Urothelium cell line (cell line): ENCODE measurements at regions not wholly inside any gene's neighbourhood (a gene's known extent, or its start where the extent isn't known, plus 50 kb on each side); places are given as distances from the start of the nearest gene placed in this dataset.

Experiments used
- DNase-seq: peaks from one replicate; pipeline ENCODE4 v3.0.0; 2011; ENCODE audit warnings: low spot score, mixed read lengths
- FAIRE-seq: peaks from 2 replicates; lab custom pipeline; 2011; peaks lifted over from hg19 to GRCh38; lab: Jason Lieb, UNC

GRCh38 chr2:15855766-15856260, 84.5 kb upstream of the MYCN start:
- FAIRE-seq: no peak
- no peak for DNase-seq

GRCh38 chr2:15856318-15856717, 84.0 kb upstream of the MYCN start:
- DNase-seq (no peak), FAIRE-seq (no peak)

DNA sequence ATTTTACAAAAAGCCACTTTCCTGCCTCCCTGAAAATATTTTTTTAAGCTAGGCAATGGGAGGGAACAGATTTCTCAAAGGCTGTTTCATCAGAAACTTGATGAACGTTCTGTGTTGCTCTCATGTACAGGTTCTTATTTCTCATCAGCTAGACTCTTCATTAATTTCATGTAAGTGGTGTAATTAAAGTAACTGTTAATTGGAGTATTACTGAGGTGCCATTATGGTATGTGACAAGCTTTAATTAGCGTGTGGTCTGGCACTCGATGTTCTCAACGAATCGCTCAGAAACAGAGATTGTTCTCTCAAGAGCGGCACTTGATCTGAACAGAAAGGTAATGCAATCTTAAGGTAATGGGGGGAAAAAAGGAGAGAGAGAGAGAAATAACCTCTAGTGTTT, 81.9 kb upstream of the MYCN start:
- DNase-seq: no peak
- FAIRE-seq: no peak

DNA sequence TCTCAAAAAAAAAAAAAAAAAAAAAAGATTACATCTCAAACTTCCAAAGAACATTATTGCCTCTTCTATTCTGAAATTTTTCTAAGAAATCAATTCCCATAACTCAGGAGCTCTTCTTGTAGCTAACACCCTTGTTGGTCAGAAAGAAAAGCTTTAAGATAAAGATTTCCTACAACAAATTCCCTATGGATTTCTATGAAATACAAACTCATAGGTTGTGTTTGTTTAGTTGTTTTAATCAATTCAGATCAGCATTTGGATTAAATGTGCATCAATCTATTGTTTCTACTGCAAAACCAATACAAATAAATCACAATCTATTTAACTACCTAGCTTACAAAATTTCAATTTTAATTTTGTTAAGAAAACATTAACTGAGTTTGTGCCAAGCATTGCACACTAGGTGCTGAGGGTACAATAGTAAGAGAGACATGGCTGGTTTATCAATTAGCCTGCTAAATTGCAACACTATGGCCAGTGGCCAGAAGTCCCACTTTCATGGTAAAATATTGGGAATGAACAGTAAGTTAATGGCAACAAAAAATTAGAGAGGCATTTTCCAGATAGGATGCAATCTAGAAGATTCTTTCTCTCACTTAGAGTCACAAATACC, 80.2 kb upstream of the MYCN start:
- FAIRE-seq (no peak), DNase-seq (no peak)

DNA sequence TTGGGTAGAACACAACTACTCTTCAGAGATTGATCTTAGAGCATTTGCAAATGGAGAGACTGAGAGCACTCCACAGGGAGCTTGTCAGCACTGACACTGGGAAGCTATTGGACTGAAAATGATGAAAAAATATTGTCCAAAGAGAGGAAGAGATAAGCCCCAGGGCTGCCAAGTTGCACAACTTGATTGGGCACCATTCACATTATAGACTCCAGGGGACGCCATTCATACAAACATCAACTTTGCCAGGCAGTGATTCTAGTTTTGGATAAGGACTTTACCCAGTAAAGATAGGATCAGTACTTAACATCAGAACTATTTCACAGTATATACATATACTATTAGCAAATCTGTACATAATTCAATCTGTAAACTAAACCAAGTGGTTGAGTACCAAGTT, 79.6 kb upstream of the MYCN start:
- DNase-seq (no peak), FAIRE-seq (no peak)

GRCh38 chr2:15861172-15861822, 79.1 kb upstream of the MYCN start:
- no peak for DNase-seq
- FAIRE-seq: no peak

- FAIRE-seq (no peak), DNase-seq (no peak)
These were observed 78.5 kb upstream of the MYCN start for GRCh38 chr2:15861898-15862297.

DNA sequence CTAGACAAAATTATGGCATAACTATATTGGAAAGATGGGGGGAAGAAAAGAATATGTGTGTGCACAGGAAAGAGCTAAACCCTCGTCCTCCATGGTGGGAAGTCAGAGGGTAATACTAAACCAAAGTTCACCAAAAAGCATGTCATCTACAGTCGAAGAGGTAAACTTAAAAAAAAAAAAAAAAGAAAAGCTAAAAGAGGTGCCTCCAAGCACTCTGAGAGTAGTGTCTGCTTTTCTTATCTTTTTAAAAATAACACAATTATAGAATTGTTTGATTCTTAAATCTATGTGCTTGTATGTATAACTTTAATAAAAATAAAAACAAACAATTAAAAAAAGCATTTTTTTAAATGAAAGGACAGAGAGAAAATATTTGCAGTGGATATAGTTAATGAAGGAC, 77.3 kb upstream of the MYCN start:
- no peak for DNase-seq
- no peak for FAIRE-seq

DNA sequence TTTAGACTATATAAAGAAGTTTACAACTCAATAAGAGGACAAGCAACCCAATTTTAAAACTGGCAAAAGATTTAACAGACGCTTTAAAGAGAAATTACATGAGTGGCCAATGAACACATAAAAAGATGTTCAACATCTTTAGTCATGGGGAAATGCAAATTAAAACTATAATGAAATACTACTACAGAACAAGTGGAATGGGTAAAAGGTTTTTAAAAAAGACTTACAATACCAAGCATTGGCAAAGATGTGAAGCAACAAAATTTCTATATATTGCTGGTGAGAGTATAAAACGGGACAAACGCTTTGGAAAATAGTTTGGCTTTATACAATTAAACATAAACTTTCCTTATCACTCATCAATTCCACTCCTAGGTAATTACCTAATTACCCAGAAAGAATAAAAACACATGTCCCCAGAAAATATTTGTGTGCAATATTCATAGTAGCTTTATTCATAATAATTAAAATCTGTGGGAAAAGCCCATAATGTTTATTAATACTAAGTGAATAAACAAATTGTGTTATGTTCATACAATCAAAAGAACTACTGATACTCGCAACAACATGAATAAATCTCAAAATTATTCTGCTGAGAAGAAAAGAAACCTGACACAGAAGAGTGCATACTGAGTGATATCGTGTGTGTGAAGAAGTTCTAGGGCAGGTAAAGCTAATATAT, 76.7 kb upstream of the MYCN start:
- DNase-seq: no peak
- no peak for FAIRE-seq

DNA sequence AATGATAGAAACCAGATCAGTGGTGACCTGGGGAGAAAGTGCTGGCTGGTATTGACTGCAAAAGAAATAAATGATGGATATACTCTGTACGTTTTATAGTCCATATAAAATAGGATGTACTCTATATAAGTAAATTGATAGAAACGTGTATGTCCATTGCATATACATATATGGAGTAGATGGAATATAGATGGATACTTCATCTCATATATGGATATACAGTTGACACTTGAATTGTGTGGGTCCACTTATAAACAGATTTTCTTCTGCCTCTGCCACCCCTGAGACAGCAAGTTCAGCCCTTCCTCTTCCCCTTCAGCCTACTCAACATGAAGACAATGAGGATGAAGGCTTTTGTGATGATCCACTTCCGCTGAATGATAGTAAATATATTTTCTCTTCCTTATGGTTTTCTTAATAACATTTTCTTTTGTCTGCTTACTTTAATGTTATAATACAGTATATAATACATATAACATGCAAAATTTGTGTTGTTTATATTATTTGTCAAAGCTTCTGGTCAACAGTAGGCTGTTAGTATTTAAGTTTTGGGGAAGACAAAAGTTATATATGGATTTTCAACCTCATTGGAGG, 76.1 kb upstream of the MYCN start:
- DNase-seq (no peak), FAIRE-seq (no peak)

- DNase-seq: no peak
- FAIRE-seq: peak; percentile 83
These were observed 74.4 kb upstream of the MYCN start for GRCh38 chr2:15865923-15866322.

GRCh38 chr2:15866563-15867193, 73.7 kb upstream of the MYCN start:
- peak; percentile 53 for FAIRE-seq

DNA sequence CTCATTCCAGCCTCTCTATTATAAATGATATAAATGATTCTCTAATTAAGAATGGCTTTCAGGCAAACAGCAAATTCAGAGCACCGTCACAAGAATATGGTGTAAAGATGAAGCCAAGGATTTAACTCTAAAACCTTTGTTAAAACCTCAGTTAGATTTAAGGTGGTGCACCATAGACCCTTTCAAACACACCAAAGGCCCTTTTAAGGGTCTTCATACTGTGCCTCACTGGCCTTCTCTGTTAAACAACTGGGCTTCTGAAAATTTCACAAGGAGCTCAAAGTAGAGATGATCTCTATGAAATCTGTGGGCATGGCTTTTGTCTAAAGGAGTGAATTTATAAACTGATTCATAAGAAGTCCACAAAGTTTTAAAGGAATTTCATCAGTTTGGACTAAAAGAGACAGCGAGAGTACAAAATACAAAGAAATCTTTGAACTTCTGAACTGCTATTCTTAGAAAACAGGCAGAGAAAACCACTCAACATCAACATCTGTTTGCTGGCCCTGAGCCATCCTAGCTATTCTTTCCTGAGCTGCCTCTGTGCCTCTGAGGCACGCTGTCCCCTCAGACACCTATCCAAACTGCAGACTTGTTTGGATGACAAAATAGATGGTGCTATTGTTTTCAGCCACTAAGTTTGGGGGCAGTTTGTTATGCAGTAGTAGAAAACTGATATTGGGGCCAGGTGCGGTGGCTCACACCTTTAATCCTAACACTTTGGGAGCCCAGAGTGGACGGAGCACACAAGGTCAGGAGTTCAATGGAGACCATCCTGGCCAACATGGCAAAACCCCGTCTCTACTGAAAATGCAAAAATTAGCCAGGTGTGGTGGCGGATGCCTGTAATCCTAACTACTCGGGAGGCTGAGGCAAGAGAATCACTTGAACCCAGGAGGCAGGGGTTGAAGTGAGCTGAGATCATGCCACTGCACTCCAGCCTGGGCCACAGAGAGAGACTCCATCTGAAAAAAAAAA, 72.9 kb upstream of the MYCN start:
- FAIRE-seq (no peak), DNase-seq (no peak)

More at GRCh38 chr2:15866563-15867193, 73.7 kb upstream of the MYCN start:
- DNase-seq: no peak

DNA sequence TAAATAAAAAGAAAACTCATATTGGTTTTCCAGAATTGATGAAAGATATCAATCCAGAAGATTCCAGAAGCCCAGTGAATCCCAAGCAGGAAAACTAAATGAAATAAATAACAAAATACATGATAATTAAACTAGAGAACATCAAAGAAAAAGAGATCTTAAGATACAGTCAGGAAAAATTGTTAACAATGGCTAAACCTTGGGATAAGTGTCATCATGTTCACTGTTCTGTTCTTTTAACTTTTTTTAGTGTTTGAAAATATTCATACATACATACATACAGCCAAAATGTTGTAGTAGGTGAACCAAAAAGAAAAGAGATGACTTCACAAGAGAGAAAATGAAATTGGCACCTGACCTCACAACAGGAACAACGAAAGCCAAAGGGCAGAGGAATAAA, 72.2 kb upstream of the MYCN start:
- FAIRE-seq (no peak), DNase-seq (no peak)

GRCh38 chr2:15868704-15869103, 71.6 kb upstream of the MYCN start:
- FAIRE-seq (no peak), DNase-seq (no peak)

DNA sequence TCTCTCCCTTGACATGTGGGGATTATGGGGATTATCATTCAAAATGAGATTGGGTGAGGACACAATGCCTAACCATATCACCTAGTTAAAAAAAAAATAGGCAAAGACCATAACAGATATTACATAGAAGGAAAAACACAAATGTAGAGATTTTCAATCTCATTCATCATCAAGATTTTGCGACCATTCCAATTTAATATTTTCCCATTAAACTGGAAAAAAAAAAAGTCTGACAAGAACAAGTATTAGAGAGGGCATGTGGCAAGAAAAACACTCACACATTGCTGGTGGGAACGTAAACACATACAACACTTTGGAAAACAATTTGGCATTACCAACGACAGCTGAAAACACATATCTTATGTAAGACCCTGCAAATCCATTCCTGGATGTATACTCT, 71.0 kb upstream of the MYCN start:
- FAIRE-seq: no peak
- DNase-seq: no peak

DNA sequence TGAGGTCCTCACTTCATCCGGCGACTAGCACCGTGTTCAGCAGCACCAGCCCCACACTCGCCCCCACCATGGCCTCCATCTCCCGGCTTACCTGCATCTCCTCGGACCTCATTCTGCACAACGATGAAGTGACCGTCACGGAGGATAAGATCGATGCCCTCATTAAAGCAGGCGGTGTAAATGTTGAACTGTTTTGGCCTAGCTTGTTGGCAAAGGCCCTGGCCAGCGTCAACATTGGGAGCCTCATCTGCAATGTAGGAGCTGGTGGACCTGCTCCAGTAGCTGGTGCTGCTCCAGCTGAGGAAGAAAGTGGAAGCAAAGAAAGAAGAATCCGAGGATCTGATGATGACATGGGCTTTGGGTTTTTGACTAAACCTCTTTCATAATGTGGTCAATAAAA, 70.5 kb upstream of the MYCN start:
- FAIRE-seq: no peak

DNA sequence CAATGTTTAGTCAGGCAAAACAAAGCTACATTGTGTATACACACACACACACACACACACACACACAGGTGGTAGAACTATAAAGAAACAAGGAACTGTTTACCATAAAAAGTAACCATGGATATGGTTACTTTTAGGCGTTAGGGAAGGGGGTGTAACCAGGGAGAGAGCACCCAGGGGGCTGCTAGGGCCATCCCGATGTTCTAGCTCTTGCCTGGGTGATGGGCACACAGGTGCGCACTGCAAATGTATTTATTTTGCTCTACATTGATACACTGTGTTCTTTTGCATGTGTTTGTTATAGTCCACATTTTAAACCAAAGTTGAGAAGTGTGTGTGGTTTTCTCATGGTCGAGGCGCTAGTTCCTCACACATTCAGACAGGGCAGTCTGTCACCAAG, 69.8 kb upstream of the MYCN start:
- FAIRE-seq: no peak
- DNase-seq: no peak

More for the DNA sequence above, 70.5 kb upstream of the MYCN start:
- DNase-seq: no peak

DNA sequence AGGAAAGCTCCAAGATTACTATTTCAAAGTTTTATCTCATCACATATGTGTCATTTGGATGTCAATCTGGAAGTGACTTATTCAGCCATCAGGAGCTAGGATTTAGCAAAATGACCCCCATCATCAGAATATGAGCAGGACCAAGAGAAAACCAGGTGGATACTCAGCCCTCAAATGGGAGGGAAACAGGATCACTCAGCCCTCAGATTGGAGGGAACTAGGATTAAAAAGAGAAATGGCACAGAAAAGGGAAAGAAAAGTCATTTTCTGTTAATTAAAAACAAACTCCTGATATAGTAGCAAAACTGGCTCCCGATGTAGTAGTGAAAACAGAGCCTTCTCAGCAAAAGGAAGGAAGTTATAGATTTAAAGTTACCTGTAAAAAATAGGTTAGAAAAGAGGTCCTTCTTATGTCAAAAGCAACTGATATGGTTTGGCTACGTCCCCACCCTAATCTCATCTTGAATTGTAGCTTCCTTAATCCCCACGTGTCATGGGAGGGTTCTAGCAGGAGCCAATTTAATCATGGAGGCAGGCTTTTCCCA, 69.0 kb upstream of the MYCN start:
- FAIRE-seq: no peak
- DNase-seq: no peak

DNA sequence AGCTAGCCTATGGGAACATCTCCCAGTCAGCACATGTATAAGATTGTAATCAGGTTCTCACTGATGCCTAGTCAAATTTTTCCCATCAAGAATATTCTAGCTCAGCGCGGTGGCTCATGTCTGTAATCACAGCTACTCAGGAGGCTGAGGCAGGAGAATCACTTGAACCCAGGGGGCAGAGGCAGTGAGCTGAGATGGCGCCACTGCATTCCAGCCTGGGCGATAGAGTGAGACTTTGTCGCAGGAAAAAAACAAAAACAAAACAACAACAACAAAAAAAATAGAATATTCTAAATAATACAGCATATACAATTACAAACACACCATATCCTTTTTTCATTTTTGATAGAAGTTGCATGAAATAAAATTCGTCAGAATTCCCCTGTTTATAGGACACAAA, 67.5 kb upstream of the MYCN start:
- DNase-seq (no peak), FAIRE-seq (no peak)
